GM13977 (cell line): ENCODE measurements at regions not wholly inside any gene's neighbourhood (a gene's known extent, or its start where the extent isn't known, plus 50 kb on each side); places are given as distances from the start of the nearest gene placed in this dataset.

ENCODE experiments used
- DNase-seq: peaks from one replicate; pipeline ENCODE4 v3.0.0; 2012; ENCODE audit warnings: low spot score
- in situ Hi-C: fragments of 300-500 bp; cut with MboI; formaldehyde crosslinking; loops from one replicate; pipeline ENCODE4 v1.12.0; 2022; ENCODE audit warnings: low sequenced_read_pairs, low pct_unique_long_range_greater_than_20kb, mixed read lengths, inconsistent platforms; ENCODE audit not compliant: unreplicated experiment
- TF ChIP-seq, protein P1 (sequence below): IDR thresholded peaks from 2 replicates; pipeline ENCODE4 v1.5.1; 2012; ENCODE audit warnings: mild to moderate bottlenecking, control low read depth; ENCODE audit not compliant: insufficient read depth; ENCODE audit errors: extremely low read depth, missing control alignments

DNA sequence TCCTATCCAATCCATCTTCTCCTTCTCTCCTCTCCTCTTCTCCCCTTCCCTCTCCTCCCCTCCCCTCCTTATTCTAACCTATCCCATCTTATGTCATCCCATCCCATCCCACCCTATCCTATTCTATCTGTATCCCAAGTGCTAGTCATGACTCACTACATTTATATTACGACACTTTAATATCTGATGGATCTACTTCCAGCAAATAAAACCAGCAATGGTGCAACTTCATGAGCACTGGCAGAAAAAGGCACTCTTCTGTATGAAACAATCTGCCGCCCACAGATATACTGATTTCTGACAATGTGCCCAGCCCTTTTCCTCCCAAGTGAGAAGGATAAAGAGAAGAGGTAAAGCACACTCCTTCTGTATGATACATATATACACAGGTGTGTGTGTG lies 86.6 kb upstream of the ANKH start:
- in situ Hi-C loops: no loop called here
- DNase-seq: no peak

DNA sequence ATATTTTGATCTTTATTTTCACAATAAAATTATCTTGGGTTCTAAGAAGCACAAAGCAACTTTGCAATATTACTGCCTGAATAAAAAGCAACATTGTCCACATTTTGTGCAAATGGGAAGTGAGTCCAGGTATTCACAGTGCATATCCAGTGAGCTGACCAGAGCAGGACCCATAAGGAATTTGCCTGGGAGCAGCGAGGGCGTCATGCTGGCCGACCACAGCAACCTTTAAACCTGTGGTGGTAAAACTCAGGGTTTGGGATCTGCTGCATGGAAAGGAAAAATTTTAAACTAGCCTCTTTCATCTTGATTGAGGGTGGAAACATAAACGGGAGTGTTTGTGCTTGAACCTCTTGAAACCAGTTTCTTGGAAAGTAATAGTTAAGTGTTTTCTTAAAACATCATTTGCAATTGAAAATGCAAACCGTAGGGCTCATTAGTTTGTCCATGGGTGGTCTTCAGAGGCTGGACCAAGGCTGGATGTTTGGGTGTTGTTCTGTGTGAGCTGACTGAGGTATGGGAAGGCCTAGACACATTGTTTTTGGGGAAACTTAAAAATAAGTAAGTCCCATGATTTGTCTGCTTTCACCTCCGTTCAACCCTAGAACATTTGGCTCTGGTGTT lies 85.0 kb upstream of the ANKH start:
- TF ChIP-seq, protein P1, sequence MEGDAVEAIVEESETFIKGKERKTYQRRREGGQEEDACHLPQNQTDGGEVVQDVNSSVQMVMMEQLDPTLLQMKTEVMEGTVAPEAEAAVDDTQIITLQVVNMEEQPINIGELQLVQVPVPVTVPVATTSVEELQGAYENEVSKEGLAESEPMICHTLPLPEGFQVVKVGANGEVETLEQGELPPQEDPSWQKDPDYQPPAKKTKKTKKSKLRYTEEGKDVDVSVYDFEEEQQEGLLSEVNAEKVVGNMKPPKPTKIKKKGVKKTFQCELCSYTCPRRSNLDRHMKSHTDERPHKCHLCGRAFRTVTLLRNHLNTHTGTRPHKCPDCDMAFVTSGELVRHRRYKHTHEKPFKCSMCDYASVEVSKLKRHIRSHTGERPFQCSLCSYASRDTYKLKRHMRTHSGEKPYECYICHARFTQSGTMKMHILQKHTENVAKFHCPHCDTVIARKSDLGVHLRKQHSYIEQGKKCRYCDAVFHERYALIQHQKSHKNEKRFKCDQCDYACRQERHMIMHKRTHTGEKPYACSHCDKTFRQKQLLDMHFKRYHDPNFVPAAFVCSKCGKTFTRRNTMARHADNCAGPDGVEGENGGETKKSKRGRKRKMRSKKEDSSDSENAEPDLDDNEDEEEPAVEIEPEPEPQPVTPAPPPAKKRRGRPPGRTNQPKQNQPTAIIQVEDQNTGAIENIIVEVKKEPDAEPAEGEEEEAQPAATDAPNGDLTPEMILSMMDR: no peak
- in situ Hi-C loops: no loop called here
- no peak for DNase-seq

More for the DNA sequence above, 86.6 kb upstream of the ANKH start:
- TF ChIP-seq, protein P1: no peak

DNA sequence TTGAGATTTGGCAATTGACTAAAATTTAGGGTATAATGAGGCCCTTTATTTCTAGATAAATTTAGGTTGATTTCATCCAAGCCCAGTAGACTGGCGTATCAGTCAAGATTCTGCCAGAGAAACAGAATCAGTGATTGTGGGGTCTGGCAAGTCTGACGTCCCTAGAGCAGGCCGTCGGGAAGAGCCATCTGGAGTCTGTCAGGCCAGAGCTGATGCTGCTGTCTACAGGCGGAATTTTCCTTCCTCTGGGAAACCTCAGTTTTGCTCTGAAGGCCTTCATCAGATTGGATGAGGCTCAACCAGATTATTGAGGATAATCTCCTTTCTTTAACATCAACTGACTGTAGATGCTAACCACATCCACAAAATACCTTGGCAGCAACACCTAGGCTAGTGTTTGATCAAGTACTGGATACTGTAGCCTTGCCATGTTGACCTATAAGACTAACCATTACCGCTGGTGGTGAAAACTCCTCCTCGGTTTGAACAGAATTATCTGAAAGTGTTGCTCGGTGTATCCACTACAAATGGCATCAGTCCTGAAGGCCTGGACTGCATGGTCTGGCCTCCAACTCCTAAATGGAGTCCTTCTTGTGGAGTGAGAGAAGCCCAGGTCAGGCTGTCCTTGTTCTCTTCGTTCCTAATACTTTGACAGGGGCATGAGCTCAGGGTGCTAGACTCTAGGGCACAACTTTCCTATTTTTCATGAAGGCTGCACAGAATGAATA lies 83.2 kb upstream of the ANKH start:
- DNase-seq: no peak
- TF ChIP-seq, protein P1: no peak
- in situ Hi-C loops: no loop called here

DNA sequence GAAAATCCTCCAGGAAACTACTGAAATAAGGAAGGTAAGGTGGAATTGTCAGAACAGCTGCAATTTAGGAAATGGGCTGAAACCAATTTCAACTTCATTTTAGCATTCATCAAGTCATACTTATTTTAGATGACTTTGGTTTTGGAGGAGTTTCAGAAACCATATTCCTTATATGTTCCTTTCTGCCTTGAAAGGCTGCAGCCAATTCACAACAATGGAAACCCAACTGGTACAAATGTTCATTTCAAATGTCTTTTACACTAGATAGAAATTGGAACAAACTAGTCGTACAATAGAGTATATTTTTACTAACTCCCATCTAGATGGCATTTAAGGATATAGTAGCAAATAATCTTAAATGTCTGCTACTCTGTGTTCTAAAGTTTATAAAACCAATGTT lies 82.6 kb upstream of the ANKH start:
- no peak for DNase-seq
- in situ Hi-C loops: no loop called here
- TF ChIP-seq, protein P1: no peak

DNA sequence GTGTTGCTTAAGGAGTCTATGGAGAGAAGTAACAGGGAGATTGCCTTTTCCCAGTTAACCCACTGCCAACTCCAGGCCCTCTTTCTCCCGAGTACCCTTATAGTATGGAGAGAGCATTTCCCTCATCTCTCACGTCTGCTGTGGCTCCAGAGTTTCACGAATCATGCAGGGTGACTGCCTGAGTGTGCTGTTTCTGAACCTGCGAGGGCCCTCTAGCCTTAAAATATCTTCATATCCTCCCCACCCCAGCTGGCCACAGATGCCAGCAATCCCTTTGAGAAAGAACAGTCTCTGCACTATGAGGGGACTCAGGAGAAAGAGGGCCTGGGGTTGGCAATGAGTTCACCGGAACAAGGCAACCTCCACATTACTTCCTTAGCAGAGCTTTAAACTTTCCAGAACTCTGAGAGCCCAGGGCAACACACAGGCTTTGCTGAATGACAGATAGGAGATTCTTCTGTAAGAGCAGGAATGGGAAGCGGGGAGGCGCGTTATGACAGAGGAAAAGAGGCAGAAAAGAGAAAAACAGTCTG lies 81.6 kb upstream of the ANKH start:
- TF ChIP-seq, protein P1: no peak
- DNase-seq: no peak
- in situ Hi-C loops: no loop called here

DNA sequence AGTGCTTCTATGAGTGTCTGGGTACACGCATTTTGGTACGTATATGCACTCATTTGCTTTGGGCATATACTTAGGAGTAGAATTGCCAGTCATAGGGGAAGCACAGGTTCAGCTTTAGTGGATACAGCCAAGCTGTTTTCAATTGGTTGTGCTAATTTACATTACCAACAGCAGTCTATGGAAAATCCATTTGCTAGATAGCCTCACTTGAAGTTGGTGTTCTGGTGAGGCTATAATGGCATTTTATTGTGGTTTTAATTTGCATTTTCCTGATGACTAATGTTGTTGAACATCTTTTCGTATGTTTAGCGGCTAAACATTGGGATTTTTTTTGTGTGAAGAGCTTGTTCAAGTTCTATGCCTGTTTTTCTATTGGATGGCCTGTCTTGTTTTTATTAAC lies 76.8 kb upstream of the ANKH start:
- no peak for DNase-seq
- TF ChIP-seq, protein P1: no peak
- in situ Hi-C loops: no loop called here
